ENCODE measurements at regions not wholly inside any gene's neighbourhood (a gene's known extent, or its start where the extent isn't known, plus 50 kb on each side); places are given as distances from the start of the nearest gene placed in this dataset.

- Mint-ChIP-seq H3K9me3 (ENCODE audit: unreplicated experiment) (no peaks in the 10 kb centered on the region), H3K4me1 (ENCODE audit: unreplicated experiment) (no peaks in the 10 kb centered on the region), H3K27ac (ENCODE audit: unreplicated experiment) (no peak overlapping the region), H3K4me3 (ENCODE audit: unreplicated experiment) (no peak overlapping the region), H3K27me3 (ENCODE audit: unreplicated experiment) (no peaks in the 10 kb centered on the region), H3K36me3 (ENCODE audit: unreplicated experiment) (no peaks in the 10 kb centered on the region)
- no peak for DNase-seq (ENCODE audit: extremely low spot score, unreplicated experiment)
- no peak for TF ChIP-seq CTCF (IDR thresholded peaks at IDR 0.05)
Measured at GRCh38 chr12:14111230-14111865, 129.9 kb upstream of the GRIN2B start.

GRCh38 chr12:14113031-14113430 is 131.6 kb upstream of the GRIN2B start:
- Mint-ChIP-seq H3K27me3 (ENCODE audit: unreplicated experiment) (no peaks in the 10 kb centered on the region), H3K4me1 (ENCODE audit: unreplicated experiment) (no peaks in the 10 kb centered on the region), H3K27ac (ENCODE audit: unreplicated experiment) (no peak overlapping the region), H3K9me3 (ENCODE audit: unreplicated experiment) (no peaks in the 10 kb centered on the region), H3K4me3 (ENCODE audit: unreplicated experiment) (no peak overlapping the region), H3K36me3 (ENCODE audit: unreplicated experiment) (no peaks in the 10 kb centered on the region)
- no peak for DNase-seq (ENCODE audit: extremely low spot score, unreplicated experiment)
- TF ChIP-seq CTCF (IDR thresholded peaks at IDR 0.05): no peak

GRCh38 chr12:14126692-14127091 is 145.3 kb upstream of the GRIN2B start:
- no peaks in the 10 kb centered on the region for H3K4me1 Mint-ChIP-seq (ENCODE audit: unreplicated experiment)
- H3K27ac Mint-ChIP-seq (ENCODE audit: unreplicated experiment): no peak overlapping the region
- peaks cover 15% of the 10 kb centered on the region for H3K9me3 Mint-ChIP-seq (ENCODE audit: unreplicated experiment)
- H3K36me3 Mint-ChIP-seq (ENCODE audit: unreplicated experiment): no peaks in the 10 kb centered on the region
- no peak for TF ChIP-seq CTCF (IDR thresholded peaks at IDR 0.05)
- no peaks in the 10 kb centered on the region for H3K27me3 Mint-ChIP-seq (ENCODE audit: unreplicated experiment)
- DNase-seq (ENCODE audit: extremely low spot score, unreplicated experiment): no peak
- no peak overlapping the region for H3K4me3 Mint-ChIP-seq (ENCODE audit: unreplicated experiment)

GRCh38 chr12:14129611-14130195 is 148.3 kb upstream of the GRIN2B start:
- DNase-seq (ENCODE audit: extremely low spot score, unreplicated experiment): no peak
- TF ChIP-seq CTCF (IDR thresholded peaks at IDR 0.05): no peak
- no peak overlapping the region for H3K4me3 Mint-ChIP-seq (ENCODE audit: unreplicated experiment)
- H3K36me3 Mint-ChIP-seq (ENCODE audit: unreplicated experiment): no peaks in the 10 kb centered on the region
- H3K27me3 Mint-ChIP-seq (ENCODE audit: unreplicated experiment): no peaks in the 10 kb centered on the region
- no peak overlapping the region for H3K27ac Mint-ChIP-seq (ENCODE audit: unreplicated experiment)
- no peaks in the 10 kb centered on the region for H3K4me1 Mint-ChIP-seq (ENCODE audit: unreplicated experiment)
- peaks cover 10% of the 10 kb centered on the region for H3K9me3 Mint-ChIP-seq (ENCODE audit: unreplicated experiment)

- no peak for TF ChIP-seq CTCF (IDR thresholded peaks at IDR 0.05)
- H3K27me3 Mint-ChIP-seq (ENCODE audit: unreplicated experiment): no peaks in the 10 kb centered on the region
- H3K4me3 Mint-ChIP-seq (ENCODE audit: unreplicated experiment): no peak overlapping the region
- H3K9me3 Mint-ChIP-seq (ENCODE audit: unreplicated experiment): no peaks in the 10 kb centered on the region
- H3K4me1 Mint-ChIP-seq (ENCODE audit: unreplicated experiment): no peaks in the 10 kb centered on the region
- H3K27ac Mint-ChIP-seq (ENCODE audit: unreplicated experiment): no peak overlapping the region
- DNase-seq (ENCODE audit: extremely low spot score, unreplicated experiment): no peak
- H3K36me3 Mint-ChIP-seq (ENCODE audit: unreplicated experiment): no peaks in the 10 kb centered on the region
Measured at GRCh38 chr12:14135996-14136395, 154.6 kb upstream of the GRIN2B start.
